Inflammatory macrophage (primary cell): ENCODE measurements at regions not wholly inside any gene's neighbourhood (a gene's known extent, or its start where the extent isn't known, plus 50 kb on each side); places are given as distances from the start of the nearest gene placed in this dataset.

Experiments used
- DNase-seq, 2 donors: peaks; one replicate each; pipeline ENCODE4 v3.0.0-alpha.2; 2020 to 2022

DNA sequence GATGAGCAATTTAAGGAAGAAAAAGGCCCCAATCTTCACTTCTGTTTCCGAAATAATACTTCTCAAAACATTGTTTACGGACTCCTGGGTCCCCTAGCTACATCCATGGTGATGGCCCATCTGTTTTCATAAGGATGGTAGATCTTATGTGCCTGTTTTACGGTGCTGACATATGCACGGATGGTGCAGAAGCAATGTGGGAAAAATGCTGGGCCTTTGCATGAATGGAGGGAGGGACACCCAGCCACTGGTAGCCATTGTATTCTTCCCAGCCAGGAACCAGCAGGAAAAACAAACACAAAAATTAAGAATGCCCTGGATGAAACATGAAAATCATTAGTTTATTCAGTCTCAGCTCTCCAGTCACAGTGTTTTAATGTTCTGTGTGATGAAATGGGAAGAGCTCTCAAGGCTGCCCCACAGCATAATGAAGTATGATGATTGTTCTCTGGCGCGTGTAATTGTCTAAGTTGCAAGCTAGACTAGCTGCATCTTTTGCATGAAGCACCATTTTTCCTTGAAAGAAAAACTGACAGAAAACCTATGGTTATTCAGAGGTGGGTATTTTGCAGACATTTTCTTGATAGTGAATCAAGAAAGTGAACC lies 1201.1 kb upstream of the SLC10A2 start:
- no peak for DNase-seq

DNA sequence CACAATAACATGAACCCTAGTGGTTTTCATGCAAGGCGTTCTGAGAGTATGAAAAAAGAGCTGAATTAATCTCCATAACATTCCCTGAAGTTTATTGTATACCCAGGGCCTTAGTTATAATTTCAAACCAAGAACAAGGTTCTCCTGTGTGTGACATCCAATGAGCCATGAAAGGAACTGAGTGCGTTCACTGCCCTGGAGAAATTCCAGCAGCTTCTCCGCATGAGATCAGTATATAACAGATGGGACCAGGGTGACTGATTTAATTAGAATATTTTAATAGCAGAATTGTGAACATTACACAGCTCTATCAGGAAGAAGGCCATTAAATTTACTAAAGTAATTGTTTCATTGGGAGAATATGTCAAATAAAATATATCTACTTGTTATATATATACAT lies 1190.5 kb upstream of the SLC10A2 start:
- no peak for DNase-seq

DNA sequence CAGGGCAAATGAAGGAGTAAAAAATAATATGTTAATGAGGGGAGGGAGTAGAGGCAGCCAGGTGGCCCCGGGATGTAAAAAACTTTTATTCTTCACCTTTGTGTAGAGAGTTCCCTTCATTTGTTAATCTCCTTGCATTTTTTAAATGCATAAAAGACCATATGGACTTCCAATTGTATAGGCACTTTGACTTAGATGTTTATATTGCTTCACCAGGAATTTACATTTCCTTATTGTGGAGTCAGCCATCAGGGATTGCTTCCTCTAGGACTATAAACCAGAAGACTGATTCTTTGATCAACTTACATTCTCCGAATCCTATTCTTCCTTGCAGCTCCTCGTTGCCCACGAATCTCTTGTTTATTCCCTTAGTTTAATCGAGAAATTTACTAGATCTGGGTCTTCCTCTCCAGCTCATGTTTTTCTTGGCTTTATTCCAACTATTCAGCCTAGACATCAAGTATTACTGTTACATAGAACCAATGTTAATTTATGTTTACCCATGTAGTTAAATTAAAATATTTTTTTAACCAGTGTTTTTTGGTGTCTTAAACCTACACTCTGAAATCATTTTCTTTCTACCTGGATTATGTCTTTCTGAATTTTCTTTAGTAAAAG lies 1187.0 kb upstream of the SLC10A2 start:
- DNase-seq, result no peak

DNA sequence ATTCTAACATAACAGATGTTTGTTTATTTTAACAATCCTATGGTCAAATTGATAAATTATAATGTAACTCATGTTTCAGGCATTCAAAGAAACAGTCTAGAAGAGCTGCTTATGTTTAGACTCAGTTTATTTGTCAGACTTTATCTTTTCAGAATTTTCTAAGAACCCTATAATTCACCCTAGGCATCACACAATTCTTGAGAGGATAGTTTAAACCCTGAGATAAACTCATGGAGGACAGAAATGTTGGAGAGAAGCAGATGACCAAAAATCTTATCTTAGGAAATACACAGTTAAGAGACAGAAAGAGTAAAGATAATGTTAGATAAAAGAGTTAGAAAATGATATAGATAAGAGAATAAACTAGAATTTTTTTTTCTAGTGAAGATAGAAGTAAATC lies 1185.7 kb upstream of the SLC10A2 start:
- DNase-seq, result no peak

DNA sequence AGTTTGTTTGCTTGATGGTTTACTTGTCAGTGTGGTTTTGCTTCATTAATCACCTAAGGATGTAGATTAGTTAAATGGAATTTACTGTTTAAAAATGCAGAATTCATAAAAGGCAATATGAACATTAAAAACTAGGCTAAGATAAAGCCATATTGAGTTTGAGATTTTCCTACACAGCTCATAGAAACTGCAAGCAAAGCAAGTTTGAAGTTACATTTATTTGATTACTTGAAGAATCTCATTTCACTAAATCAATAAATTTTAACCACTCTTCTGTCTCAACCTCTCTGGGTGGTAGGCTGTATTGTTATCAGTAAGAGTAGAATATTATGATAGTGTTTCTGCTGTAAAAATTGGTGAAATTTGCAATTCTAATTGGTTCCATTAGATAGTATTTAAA lies 1180.7 kb upstream of the SLC10A2 start:
- no peak for DNase-seq

DNA sequence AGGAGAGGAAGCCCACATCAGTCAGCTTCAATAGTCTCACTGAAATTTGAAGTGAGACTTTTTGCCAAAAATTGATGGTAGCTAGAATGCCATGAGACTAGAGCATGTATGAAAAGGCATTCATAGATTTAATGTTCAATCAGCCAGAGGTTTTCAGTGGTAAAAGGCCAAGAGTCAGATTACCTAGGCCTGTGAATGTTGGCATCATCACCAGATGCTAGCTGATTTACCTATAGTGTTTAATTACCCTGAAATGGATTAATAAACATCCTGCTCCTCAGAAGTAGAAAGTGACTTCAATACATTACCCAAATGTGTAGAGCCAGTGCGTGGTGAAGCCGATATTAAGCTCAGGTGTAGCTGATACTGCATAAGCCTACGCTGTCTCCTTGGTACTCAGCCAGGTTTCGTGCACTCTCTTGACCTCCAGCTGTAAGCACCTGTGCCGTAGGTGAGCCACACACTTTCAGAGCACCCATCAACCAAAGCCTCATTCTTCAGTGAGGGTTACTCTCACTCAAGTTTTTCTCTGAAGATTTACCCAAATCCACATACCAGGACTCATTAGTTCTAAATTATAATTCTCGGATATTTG lies 1140.3 kb upstream of the SLC10A2 start:
- DNase-seq, result no peak

DNA sequence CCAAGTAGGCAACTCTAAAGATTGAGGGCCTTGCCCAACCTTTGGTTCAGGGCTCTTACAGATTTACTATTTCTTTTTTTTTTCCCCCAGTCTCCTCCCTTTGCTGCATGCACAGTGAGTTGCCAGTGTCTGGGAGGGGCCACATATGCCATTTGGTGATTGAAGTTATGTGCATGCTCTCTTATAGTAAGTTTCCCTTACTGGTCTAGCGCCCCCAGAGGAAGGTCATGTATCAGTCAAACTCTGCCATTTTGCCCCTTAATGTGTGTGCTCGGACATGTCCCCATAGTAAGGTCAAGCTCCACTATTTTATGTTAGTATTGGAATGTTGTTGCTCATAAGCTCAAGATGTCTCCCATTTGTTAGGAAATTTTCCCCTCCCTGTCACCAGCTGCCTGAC lies 1138.0 kb upstream of the SLC10A2 start:
- no peak for DNase-seq

DNA sequence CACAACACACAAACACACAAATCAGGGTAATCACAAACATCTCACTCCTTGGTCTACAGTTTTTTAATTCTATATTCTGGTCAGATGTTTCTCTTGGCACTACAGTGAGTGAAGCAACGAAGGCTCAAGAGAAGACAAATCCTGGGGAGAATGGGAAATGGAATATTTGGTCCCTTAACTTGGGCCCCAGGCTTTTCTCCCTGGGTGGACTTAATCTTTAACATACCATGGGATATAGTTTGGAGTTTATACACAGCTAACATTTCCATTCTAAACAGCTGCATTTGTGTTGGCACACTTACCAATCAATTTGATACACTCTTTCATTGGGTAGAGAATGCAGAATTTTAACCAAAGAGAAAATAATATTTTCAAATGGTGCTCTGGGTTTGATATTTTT lies 1132.6 kb upstream of the SLC10A2 start:
- no peak for DNase-seq

DNA sequence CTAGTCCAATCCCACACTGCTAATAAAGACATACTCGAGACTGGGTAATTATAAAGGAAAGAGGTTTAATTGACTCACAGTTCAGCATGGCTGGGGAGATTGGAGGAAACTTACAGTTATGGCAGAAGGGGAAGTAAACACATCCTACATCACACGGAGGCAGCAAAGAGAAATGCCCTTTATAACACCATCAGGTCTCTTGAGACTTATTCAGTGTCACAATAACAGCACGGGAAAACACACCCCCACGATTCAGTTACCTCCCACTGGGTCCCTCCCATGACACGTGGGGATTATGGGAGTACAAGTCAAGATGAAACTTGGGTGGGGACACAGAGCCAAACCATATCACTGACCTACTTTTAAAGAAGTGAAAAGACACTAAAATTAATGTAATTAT lies 1130.4 kb upstream of the SLC10A2 start:
- DNase-seq, result no peak

DNA sequence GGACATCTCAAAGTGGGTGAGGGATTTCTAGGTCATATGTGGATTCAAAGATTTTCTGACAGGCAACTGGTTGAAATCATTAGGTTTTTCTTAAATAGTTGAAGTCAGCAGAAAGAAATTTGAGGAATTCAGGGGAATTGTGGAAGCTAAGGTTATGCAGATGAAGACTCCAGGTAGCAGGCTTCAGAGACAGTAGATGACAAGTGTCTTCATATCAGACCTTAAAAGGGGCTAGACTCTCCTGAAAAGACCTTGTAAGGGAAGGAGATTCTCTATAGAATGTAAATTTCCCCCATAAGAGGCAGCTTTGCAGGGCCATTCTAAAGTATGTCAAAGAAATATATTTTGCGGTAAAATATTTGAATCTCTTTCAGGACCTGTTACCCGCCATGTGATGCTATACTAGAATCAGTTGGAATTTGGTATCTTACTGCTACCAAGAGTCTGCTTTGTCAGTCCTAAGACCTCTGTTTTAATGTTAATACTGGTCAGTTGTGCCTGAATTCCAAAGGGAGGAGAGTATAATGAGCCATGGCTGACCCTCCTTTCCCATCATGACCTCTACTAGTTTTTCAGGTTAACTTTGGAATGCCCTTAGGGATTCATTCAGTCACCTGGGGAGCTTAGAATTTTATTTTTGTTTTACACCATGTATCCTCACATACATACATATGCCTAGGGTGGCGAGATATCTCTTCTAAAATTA lies 1115.5 kb upstream of the SLC10A2 start:
- DNase-seq, result no peak

DNA sequence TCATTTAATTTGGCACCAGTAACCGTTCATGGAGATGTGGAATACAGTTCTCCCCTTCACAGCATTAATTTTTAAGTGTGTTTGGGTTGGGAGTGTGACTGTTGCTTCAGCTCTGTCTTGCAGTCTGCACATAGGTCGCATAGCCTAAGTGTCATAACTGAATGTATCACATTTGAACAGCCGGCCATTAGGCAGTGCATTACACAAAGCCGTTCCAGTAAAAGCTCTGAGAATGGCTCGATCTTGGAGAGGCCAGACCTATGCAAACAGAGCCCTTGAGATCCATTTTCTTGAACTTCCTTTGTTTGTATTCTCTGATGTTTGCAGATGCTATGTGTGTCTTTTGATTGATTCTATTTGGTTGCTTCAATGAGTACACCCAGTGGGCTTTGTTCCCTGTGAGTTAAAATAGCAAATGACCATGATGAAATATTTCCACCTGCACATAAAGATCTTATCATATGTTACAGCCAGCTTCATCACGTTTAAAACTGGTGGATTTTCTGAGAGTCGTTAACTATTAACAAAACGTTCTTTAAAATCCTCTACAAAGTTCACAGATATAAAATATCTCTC lies 1104.9 kb upstream of the SLC10A2 start:
- no peak for DNase-seq

DNA sequence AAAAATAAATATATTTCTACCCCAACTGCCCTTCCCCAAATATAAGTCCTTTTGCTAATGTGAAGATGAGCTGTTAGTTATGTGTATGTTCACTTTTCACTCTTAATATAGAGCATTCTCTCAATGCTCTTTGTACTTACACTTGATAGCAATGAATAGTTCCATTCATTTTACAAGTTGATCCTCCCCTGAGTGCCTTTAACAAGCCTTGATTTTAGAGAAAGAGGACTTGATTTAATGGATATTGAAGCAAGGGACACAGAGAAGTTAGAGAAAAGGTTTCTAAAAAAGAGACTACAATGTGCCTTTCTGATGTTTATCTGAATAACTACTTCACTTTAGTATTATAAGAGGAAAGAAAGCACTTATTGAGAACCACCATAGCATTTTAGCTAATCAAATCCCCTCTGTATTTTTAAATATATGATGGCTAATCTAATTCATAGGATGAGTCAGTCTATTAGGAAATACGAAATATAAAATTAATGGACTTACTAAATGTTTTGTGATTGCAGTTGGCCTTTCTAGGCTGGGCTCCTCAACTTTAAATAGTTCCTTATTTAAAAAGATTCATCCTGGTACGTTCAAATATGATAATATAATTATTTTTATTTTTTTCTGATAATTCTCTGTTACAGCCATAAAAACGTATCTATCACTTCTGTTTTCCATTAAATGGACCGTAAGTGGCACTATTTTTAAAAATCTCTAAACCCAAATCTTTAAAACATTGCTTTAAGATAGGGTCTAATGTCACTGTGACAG lies 1097.8 kb upstream of the SLC10A2 start:
- no peak for DNase-seq

DNA sequence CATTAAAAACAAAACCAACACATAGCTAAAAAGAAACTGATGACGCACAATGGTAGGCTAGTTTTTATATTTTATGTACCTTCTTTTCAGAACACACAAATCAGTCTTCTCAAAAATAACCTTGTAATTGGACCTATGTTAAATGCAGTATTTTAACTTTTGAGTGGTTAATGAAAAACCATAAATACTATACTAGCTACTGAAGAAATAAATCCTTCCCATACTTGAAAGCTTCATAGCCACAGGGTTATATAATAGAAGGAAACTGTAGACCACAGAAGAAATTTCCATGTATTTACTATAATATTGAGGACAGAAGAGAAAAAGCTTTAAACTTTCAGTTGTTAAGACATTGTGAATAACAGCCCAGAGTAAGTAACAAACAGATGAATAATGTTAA lies 1094.3 kb upstream of the SLC10A2 start:
- DNase-seq, result no peak

DNA sequence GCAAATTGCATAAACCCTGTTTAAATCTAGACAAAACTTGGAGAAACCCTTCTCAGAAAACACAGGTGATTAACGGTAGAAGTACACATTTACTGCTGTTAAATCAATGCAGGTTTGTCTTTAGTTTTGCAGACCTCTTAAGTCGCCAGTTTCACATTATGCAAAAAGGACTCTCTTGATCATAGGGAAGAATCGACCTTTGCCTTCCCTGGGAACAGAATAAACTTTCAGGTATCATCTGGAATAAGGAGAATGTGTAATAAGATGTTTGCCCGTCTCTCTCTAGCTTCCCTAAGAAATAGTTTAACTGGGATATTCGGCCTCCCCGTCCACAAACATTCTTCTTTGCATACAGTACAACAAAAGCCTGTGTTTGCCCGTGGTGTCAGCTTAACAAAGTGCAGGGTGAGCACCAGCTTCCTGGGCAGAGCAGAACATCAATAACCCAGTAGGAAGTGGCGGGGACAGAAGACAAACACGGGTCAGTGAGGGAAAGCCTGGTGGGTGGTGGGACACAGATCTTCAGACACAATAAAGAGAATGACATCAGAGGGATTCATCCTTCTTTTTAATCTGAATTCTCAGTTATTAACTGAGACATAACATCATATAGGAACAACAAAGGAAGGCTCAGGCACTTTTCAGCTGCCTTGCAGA lies 1077.7 kb upstream of the SLC10A2 start:
- no peak for DNase-seq

DNA sequence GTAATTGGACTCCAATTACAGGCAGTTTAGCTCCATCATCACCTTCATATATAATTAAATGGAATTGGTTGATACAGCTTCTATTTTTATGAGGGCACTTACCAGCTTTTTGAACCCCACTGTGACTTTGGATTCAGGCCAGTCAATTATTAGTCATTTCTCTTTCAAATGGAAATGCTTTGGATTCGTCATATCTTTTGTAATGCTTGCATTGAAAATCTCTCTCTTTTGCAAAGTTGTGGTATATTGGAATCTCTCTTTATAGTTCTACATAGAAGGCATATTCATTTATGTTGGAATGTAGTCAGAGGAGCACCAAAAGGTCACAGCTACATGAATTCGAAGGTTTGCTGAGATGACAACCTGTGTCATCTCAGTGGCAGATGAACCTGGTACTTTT lies 1074.3 kb upstream of the SLC10A2 start:
- DNase-seq, result no peak

DNA sequence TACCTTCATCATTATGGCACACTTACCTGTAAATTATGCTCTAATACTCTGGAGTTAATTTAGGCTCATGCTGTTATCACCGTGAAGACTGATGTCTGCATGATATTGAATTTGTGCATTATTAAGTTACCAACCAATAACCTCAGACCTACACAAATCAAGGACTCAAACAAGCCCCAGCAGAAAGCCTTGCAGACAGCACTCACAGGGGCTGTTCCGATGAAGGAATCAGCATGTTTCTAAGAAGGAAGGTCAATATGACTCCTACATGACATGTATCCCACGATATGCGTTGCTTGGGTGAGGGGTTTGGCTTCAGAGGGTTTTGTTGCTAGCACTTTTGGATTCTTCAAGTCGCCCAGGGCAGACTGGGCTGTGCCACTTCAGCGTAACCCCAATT lies 1071.2 kb upstream of the SLC10A2 start:
- DNase-seq, result no peak

DNA sequence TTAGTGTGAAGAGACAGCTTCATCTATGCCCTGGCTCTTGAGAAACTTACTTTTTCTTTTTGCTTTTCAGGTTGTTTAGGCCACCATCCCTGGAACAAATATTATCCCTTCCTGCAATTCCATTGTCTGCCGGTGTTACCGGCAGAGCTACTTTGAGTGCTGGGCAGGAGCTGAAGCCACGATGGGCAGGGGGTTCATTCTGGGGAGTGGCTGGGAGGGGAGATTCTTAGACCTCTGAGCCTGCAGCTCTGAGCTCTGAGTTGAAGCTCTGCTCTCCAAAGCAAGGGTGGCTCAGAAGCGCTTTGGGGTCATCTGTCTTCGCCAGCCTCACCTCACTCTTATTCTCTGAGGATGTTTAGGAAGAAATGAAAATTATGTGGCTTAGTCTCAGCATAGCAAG lies 1066.6 kb upstream of the SLC10A2 start:
- no peak for DNase-seq

DNA sequence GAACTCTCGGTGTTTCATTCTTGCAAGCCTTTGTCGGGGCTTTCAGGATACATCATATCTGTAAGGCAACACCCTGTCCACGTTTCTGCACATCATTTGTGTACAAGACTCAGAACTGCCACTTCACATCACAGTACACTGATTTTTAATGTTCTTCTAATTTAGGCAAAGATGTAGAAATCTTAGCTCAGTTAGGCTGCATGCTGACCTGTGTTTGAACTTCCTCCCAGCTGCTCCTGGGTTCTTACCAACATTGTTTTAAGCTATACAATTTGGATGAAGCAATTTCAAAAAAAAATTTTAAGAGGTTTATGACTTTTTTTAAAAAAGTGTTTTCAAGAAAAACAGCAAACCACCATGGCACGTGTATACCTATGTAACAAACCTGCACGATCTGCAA lies 1047.9 kb upstream of the SLC10A2 start:
- DNase-seq, result no peak

DNA sequence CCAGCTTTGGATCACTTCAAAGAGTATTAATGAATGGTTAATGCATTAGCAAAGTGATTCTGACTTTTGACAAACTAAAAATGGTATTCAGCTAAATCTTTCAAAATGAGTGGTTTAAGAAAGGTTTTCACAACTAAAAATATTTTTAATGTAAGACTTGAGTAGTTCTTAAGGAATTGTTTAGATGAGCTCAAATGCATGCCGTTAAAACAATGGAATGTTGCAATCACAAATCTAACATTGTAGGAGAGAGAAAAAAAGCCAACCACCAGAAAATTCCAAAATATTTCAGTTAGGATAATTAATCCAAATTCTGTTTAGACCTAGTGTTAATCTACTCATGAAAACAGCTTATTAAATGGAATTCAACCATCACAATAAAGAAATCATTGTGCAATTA lies 1044.8 kb upstream of the SLC10A2 start:
- DNase-seq, result no peak

DNA sequence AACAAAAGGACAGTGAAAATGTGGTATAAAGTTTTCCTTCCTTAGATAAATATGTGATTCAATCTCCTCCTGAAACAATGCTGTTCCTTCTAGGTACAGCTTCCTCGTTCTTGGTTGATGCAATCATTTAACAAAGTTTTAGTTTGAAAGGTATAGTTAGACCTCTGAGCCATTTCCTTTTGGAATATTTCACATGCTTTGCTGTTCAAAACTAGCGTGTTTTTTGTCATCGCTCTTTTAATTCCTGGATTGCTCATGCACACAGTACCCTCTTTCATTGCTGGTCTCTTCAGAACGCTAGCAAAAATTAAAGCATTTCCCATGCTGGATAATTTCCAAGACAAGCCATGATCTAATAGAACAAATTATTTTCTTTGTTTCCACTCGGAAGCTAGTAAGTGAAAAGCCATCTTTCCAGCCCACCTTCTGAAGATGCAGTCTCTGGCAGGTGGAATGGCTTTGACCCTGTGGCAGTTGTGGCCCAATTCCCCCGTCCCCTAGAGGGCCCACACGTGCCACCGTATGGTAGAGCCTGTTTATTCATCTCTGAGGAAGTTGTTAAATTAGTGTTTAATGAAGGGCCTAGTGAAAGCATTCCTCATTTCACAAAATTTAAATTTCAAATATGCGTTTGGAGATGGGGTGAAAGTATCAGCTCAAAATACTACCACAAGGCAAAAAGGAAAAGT lies 1040.6 kb upstream of the SLC10A2 start:
- no peak for DNase-seq
